H1 (cell line): ENCODE measurements at regions not wholly inside any gene's neighbourhood (a gene's known extent, or its start where the extent isn't known, plus 50 kb on each side); places are given as distances from the start of the nearest gene placed in this dataset.

ENCODE experiments used
- CTCF ChIA-PET: fragments of 300-600 bp; sonication (Branson Sonifier 250); formaldehyde crosslinking; loops from one replicate; lab custom pipeline; 2021; ENCODE audit not compliant: partially characterized antibody; lab: Charles Lee
- POLR2A ChIA-PET: fragments of 300-600 bp; sonication (Branson Sonifier 250); formaldehyde crosslinking; loops from one replicate; lab custom pipeline; 2021; ENCODE audit warnings: inconsistent platforms; ENCODE audit not compliant: partially characterized antibody; lab: Charles Lee
- DNase-seq, 2 experiments: peaks; one replicate each; pipeline versions ENCODE4 v3.0.0 to v3.0.0-alpha.2; 2010 to 2022; ENCODE audit warnings: low spot score in 2 of 2, low read depth in 1 of 2, mixed read lengths in 1 of 2
- FAIRE-seq: peaks from 2 replicates; lab custom pipeline; 2011; peaks lifted over from hg19 to GRCh38; lab: Jason Lieb, UNC
- H2AFZ ChIP-seq: 2 replicates; pipeline ENCODE4 v1.8.1; 2012; ENCODE audit warnings: low read length, inconsistent platforms
- H2AK5ac ChIP-seq: 2 replicates; pipeline ENCODE4 v1.6.1; 2013; ENCODE audit warnings: low read depth, low read length
- H2BK120ac ChIP-seq: replicated peaks from 2 replicates; pipeline ENCODE3; 2013; ENCODE audit warnings: low read depth, low read length, inconsistent platforms
- H2BK12ac ChIP-seq: 2 replicates; pipeline ENCODE4 v1.6.1; 2013; ENCODE audit warnings: low read depth, low read length
- H2BK15ac ChIP-seq: 2 replicates; pipeline ENCODE4 v1.6.1; 2013; ENCODE audit warnings: low read length
- H2BK20ac ChIP-seq: 2 replicates; pipeline ENCODE4 v1.6.1; 2013; ENCODE audit warnings: low read length
- H2BK5ac ChIP-seq: 2 replicates; pipeline ENCODE4 v1.6.1; 2013; ENCODE audit warnings: low read depth, low read length
- H3K14ac ChIP-seq: 2 replicates; pipeline ENCODE4 v1.6.1; 2013; ENCODE audit warnings: inconsistent platforms; ENCODE audit not compliant: insufficient read length
- H3K18ac ChIP-seq: 2 replicates; pipeline ENCODE4 v1.6.1; 2013; ENCODE audit warnings: low read length; ENCODE audit errors: extremely low read depth
- H3K23ac ChIP-seq: 2 replicates; pipeline ENCODE4 v1.6.1; 2013; ENCODE audit warnings: inconsistent platforms; ENCODE audit not compliant: insufficient read length
- H3K23me2 ChIP-seq: 2 replicates; pipeline ENCODE4 v1.6.1; 2013; ENCODE audit warnings: low read depth, low read length
- H3K27ac ChIP-seq: 2 replicates; pipeline ENCODE4 v1.6.1; 2011; ENCODE audit warnings: low read depth, low read length, inconsistent platforms
- H3K27me3 ChIP-seq, 4 experiments: replicated peaks in 1 of 4; 1 replicate in 1 of 4; 2 replicates in 3 of 4; pipeline versions ENCODE4 v1.6.1 to v1.8.1; 2011 to 2013; ENCODE audit warnings: low read length in 3 of 4, mild to moderate bottlenecking in 3 of 4, inconsistent platforms in 2 of 4, mixed read lengths in 2 of 4, moderate library complexity in 1 of 4; ENCODE audit not compliant: control insufficient read depth in 3 of 4, insufficient read depth in 3 of 4; ENCODE audit errors: extremely low read depth in 1 of 4
- H3K36me3 ChIP-seq, 4 experiments: 2 replicates each; pipeline versions ENCODE4 v1.6.1 to v1.8.1; 2011 to 2013; ENCODE audit warnings: mild to moderate bottlenecking in 4 of 4, low read length in 3 of 4, moderate library complexity in 2 of 4, control low read depth in 1 of 4, inconsistent platforms in 1 of 4; ENCODE audit not compliant: insufficient read depth in 4 of 4, control insufficient read depth in 2 of 4
- H3K4ac ChIP-seq: replicated peaks from 2 replicates; pipeline ENCODE3; 2013; ENCODE audit warnings: low read length, low read depth, mixed read lengths, inconsistent platforms; ENCODE audit not compliant: insufficient read length
- H3K4me1 ChIP-seq, 4 experiments: replicated peaks in 1 of 4; 1 replicate in 1 of 4; 2 replicates in 3 of 4; pipeline versions ENCODE4 v1.6.1 to v1.8.1; 2011 to 2013; ENCODE audit warnings: low read length in 3 of 4, inconsistent platforms in 2 of 4, mixed read lengths in 1 of 4; ENCODE audit not compliant: insufficient read depth in 4 of 4, control insufficient read depth in 3 of 4
- H3K4me2 ChIP-seq, 2 experiments: 2 replicates each; pipeline versions ENCODE4 v1.6.1 to v1.8.1; 2011 to 2013; ENCODE audit warnings: low read depth in 2 of 2, low read length in 2 of 2, control low read depth in 1 of 2, inconsistent platforms in 1 of 2, mild to moderate bottlenecking in 1 of 2; ENCODE audit not compliant: insufficient read depth in 1 of 2
- H3K4me3 ChIP-seq, 4 experiments: fragments of 200-600, 300-600 bp in 1 of 4; sonication (generic), shearing (Covaris generic), sonication (Bioruptor Twin) in 1 of 4; 2 replicates each; pipeline versions ENCODE4 v1.5.1 to v1.8.1; 2011 to 2016; ENCODE audit warnings: low read length in 4 of 4, low read depth in 3 of 4, control low read depth in 2 of 4, inconsistent platforms in 2 of 4, mild to moderate bottlenecking in 2 of 4, mixed read lengths in 1 of 4, moderate library complexity in 1 of 4; ENCODE audit not compliant: insufficient read depth in 2 of 4; ENCODE audit errors: extremely low read depth in 1 of 4
- H3K56ac ChIP-seq: replicated peaks from 2 replicates; pipeline ENCODE3; 2013; ENCODE audit warnings: low read depth, mild to moderate bottlenecking, mixed read lengths, low read length, inconsistent platforms; ENCODE audit not compliant: insufficient read length
- H3K79me1 ChIP-seq: 2 replicates; pipeline ENCODE4 v1.6.1; 2013; ENCODE audit warnings: low read depth, low read length, control low read depth
- H3K79me2 ChIP-seq, 2 experiments: 2 replicates each; pipeline versions ENCODE4 v1.6.1 to v1.8.1; 2012 to 2013; ENCODE audit warnings: low read length in 2 of 2, mild to moderate bottlenecking in 2 of 2, inconsistent platforms in 1 of 2; ENCODE audit not compliant: insufficient read depth in 2 of 2, control insufficient read depth in 1 of 2
- H3K9ac ChIP-seq, 4 experiments: replicated peaks in 1 of 4; 1 replicate in 1 of 4; 2 replicates in 3 of 4; pipeline versions ENCODE4 v1.6.1 to v1.8.1; 2011 to 2013; ENCODE audit warnings: low read depth in 3 of 4, low read length in 3 of 4, control low read depth in 2 of 4, mild to moderate bottlenecking in 2 of 4, moderate library complexity in 2 of 4, inconsistent platforms in 1 of 4; ENCODE audit errors: extremely low read depth in 1 of 4
- H3K9me3 ChIP-seq, 2 experiments: 2 replicates each; pipeline versions ENCODE4 v1.6.1 to v1.8.1; 2012 to 2013; ENCODE audit warnings: mild to moderate bottlenecking in 2 of 2, moderate library complexity in 2 of 2, control low read depth in 1 of 2, inconsistent platforms in 1 of 2, low read depth in 1 of 2, low read length in 1 of 2, mixed read lengths in 1 of 2; ENCODE audit not compliant: insufficient read depth in 2 of 2
- H4K20me1 ChIP-seq, 2 experiments: replicated peaks in 1 of 2; 2 replicates each; pipeline versions ENCODE3 to v1.8.1; 2011 to 2013; ENCODE audit warnings: inconsistent platforms in 2 of 2, low read length in 2 of 2, mild to moderate bottlenecking in 1 of 2; ENCODE audit not compliant: insufficient read depth in 2 of 2, control insufficient read depth in 1 of 2
- H4K5ac ChIP-seq: 2 replicates; pipeline ENCODE4 v1.6.1; 2013; ENCODE audit warnings: low read length, low read depth, mixed read lengths, inconsistent platforms; ENCODE audit not compliant: insufficient read length
- H4K8ac ChIP-seq: 2 replicates; pipeline ENCODE4 v1.8.0; 2013; ENCODE audit warnings: mild to moderate bottlenecking, moderate library complexity, low read length, inconsistent platforms; ENCODE audit not compliant: insufficient read depth; ENCODE audit errors: extremely low read depth
- H4K91ac ChIP-seq: replicated peaks from 2 replicates; pipeline ENCODE3; 2013; ENCODE audit warnings: low read length, mixed read lengths, inconsistent platforms; ENCODE audit not compliant: insufficient read length
- TEAD4 ChIP-seq: IDR thresholded peaks from 2 replicates; pipeline ENCODE4 v1.6.1; 2012; ENCODE audit warnings: low read depth, low read length, inconsistent platforms, mixed read lengths
- WGBS, 2 experiments: shearing (Covaris generic) in 1 of 2; methylation state at CpG; one replicate each; pipeline versions ENCODE4 v1.1.6 to v1.1.7; 2013 to 2015; ENCODE audit warnings: low lambda C conversion rate in 2 of 2, mixed read lengths in 2 of 2, inconsistent platforms in 1 of 2, low coverage in 1 of 2, missing lambda C conversion rate in 1 of 2; ENCODE audit not compliant: insufficient replicate concordance in 2 of 2, insufficient coverage in 1 of 2, insufficient read length in 1 of 2; ENCODE audit errors: extremely low coverage in 1 of 2, missing lambda C conversion rate in 1 of 2; 5-methylcytosine and 5-hydroxymethylcytosine counted together

GRCh38 chr11:37647767-37648166 is 1049.7 kb upstream of the RAG2 start:
- H4K8ac ChIP-seq: no peak overlapping the region
- no peaks in the 10 kb centered on the region for H3K36me3 ChIP-seq
- H3K4me1 ChIP-seq: peaks cover 0 to 2% (median 0%) of the 10 kb centered on the region in 4 experiments; a peak in 1 of 7 replicates
- no peak overlapping the region for H2BK12ac ChIP-seq
- no peaks in the 10 kb centered on the region for H3K79me2 ChIP-seq
- no peaks in the 10 kb centered on the region for H3K27me3 ChIP-seq
- no peak overlapping the region for H3K14ac ChIP-seq
- H3K23me2 ChIP-seq: no peaks in the 10 kb centered on the region
- H2BK120ac ChIP-seq: no peak overlapping the region
- no peak for TF ChIP-seq TEAD4
- no peak overlapping the region for H2BK5ac ChIP-seq
- H2AK5ac ChIP-seq: no peak overlapping the region
- no peak overlapping the region for H3K9ac ChIP-seq
- 0 out of 2 replicates have a peak overlapping the region, but pooled peaks have one; percentile 71 for H2AFZ ChIP-seq
- ChIA-PET POLR2A (no interaction called here), CTCF (no interaction called here)
- H3K4me3 ChIP-seq: no peak overlapping the region
- H3K23ac ChIP-seq: no peak overlapping the region
- DNase-seq: no peak
- 90% methylated on average over 1 of the region's 1 CpG; no CpG with 5 or more reads in 1 of the 2 experiments for WGBS, 2 experiments
- H3K79me1 ChIP-seq: no peaks in the 10 kb centered on the region
- no peak overlapping the region for H2BK15ac ChIP-seq
- no peak overlapping the region for H2BK20ac ChIP-seq
- H3K4me2 ChIP-seq: no peak overlapping the region
- H3K9me3 ChIP-seq: no peaks in the 10 kb centered on the region
- H3K27ac ChIP-seq: no peak overlapping the region
- H4K91ac ChIP-seq: no peak overlapping the region
- H3K56ac ChIP-seq: no peak overlapping the region
- no peak overlapping the region for H3K18ac ChIP-seq
- no peaks in the 10 kb centered on the region for H4K20me1 ChIP-seq
- no peak overlapping the region for H4K5ac ChIP-seq
- FAIRE-seq: no peak
- H3K4ac ChIP-seq: no peak overlapping the region
